Neural cell (in vitro differentiated cells): ENCODE measurements at regions not wholly inside any gene's neighbourhood (a gene's known extent, or its start where the extent isn't known, plus 50 kb on each side); places are given as distances from the start of the nearest gene placed in this dataset.

Experiments used
- CTCF ChIP-seq: fragments of 450-650 bp; IDR thresholded peaks from 2 replicates; pipeline ENCODE4 v1.5.1; 2014; ENCODE audit warnings: antibody characterized with exemption, mild to moderate bottlenecking, moderate library complexity; ENCODE audit not compliant: poor library complexity, severe bottlenecking
- EP300 ChIP-seq: fragments of 450-650 bp; conservative IDR thresholded peaks from 2 replicates; pipeline ENCODE4 v1.6.1; 2014; ENCODE audit warnings: antibody characterized with exemption, mild to moderate bottlenecking, moderate library complexity; ENCODE audit not compliant: poor library complexity, severe bottlenecking
- EZH2 ChIP-seq: fragments of 200-600, 300-800 bp; shearing (Covaris generic), sonication (generic); IDR thresholded peaks from 2 replicates; pipeline ENCODE4 v1.6.1; 2014; ENCODE audit warnings: antibody characterized with exemption, low read length, borderline replicate concordance, mild to moderate bottlenecking; ENCODE audit not compliant: insufficient read depth, poor library complexity, severe bottlenecking

GRCh38 chr2:239886781-239887180, 138.4 kb downstream of the NDUFA10 start:
- TF ChIP-seq EZH2 (no peak), EP300 (no peak), CTCF (no peak)
